GM13977 (cell line): ENCODE measurements at regions not wholly inside any gene's neighbourhood (a gene's known extent, or its start where the extent isn't known, plus 50 kb on each side); places are given as distances from the start of the nearest gene placed in this dataset.

ENCODE experiments used
- DNase-seq: peaks from one replicate; pipeline ENCODE4 v3.0.0; 2012; ENCODE audit warnings: low spot score
- CTCF ChIP-seq: IDR thresholded peaks from 2 replicates; pipeline ENCODE4 v1.5.1; 2012; ENCODE audit warnings: mild to moderate bottlenecking, control low read depth; ENCODE audit not compliant: insufficient read depth; ENCODE audit errors: extremely low read depth, missing control alignments
- in situ Hi-C: fragments of 300-500 bp; cut with MboI; formaldehyde crosslinking; loops from one replicate; pipeline ENCODE4 v1.12.0; 2022; ENCODE audit warnings: low sequenced_read_pairs, low pct_unique_long_range_greater_than_20kb, mixed read lengths, inconsistent platforms; ENCODE audit not compliant: unreplicated experiment

- no peak for DNase-seq
- TF ChIP-seq CTCF = no peak
- in situ Hi-C loops = no loop called here
Observed at GRCh38 chr10:120372917-120373316, 84.1 kb upstream of the PLPP4 start.

- DNase-seq = no peak
- no peak for TF ChIP-seq CTCF
- in situ Hi-C loops = no loop called here
Observed at GRCh38 chr10:120375666-120376065, 81.4 kb upstream of the PLPP4 start.

- in situ Hi-C loops = no loop called here
- TF ChIP-seq CTCF = no peak
- no peak for DNase-seq
Observed at GRCh38 chr10:120381931-120382330, 75.1 kb upstream of the PLPP4 start.

GRCh38 chr10:120382360-120382759 is 74.7 kb upstream of the PLPP4 start:
- in situ Hi-C loops = no loop called here
- TF ChIP-seq CTCF = no peak
- no peak for DNase-seq

- in situ Hi-C loops = no loop called here
- no peak for TF ChIP-seq CTCF
- no peak for DNase-seq
Observed at GRCh38 chr10:120385992-120386391, 71.0 kb upstream of the PLPP4 start.

- DNase-seq = no peak
- TF ChIP-seq CTCF = no peak
- in situ Hi-C loops = no loop called here
Observed at GRCh38 chr10:120386896-120387295, 70.1 kb upstream of the PLPP4 start.

- in situ Hi-C loops = no loop called here
- DNase-seq = no peak
- no peak for TF ChIP-seq CTCF
Observed at GRCh38 chr10:120387326-120387725, 69.7 kb upstream of the PLPP4 start.
